T-helper 2 cell (primary cell): ENCODE measurements at regions not wholly inside any gene's neighbourhood (a gene's known extent, or its start where the extent isn't known, plus 50 kb on each side); places are given as distances from the start of the nearest gene placed in this dataset.

ENCODE experiments used
- DNase-seq, 5 experiments: peaks; one replicate each; pipeline versions ENCODE4 v3.0.0 to v3.0.0-alpha.2; 2012 to 2022

- no peak for DNase-seq
Measured at GRCh38 chr6:165906736-165907135, 243.7 kb upstream of the PDE10A start.

GRCh38 chr6:165905744-165906143 is 242.7 kb upstream of the PDE10A start:
- no peak for DNase-seq

DNA sequence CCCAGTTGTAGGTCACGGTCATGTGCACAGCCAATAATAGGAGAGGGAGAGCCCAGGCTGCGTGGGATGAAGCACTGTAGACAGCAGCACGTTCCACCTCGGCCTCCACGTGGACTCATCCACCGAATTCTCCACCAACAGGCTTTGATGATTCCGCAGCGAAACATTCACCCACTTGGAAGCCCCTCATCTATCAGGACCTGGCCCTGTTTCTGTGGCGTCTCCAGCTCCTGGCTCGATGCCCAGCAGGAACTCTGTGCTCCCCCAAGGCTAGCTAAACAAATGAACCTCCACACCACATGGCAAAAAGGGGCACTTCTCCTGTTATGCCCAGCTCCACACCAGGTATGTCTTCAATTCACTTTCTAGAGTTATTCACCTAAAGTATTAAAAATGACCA is 237.9 kb upstream of the PDE10A start:
- DNase-seq, result no peak

- no peak for DNase-seq
Measured at GRCh38 chr6:165899611-165900010, 236.6 kb upstream of the PDE10A start.

DNA sequence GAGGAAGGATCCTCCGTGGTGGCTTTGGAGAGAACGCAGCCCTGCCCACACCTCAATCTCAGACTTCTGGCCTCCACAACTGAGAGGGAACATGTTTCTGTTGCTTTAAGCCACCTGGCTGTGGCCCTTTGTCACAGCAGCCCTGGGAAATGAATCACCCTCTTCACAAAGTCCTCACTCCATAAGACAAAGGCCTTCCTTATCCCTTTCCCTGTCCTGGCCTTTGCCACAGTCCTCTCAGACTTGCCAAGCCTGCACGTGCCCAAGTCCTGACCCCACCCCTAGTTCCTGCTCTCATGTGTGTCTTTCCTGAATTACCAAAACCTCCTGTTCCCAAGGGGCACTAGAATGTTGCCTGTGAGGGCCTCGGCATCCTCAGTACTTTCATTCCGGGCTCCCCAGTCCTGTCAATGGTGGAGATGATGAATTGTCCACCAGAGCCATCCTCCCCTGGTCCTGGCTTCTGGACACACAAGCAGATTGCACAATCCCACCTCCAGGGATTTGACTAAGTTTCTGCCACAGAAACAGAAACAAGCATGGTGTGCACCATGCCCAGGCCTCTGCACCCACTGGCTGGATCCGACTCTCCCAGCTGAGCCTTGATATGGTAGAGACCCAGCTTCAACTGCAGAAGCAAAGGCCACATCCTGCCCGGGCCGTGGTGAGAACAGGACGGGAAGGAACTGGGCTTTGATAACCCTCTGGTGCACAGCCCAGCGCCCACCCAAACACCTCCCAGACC is 232.6 kb upstream of the PDE10A start:
- DNase-seq, result no peak

DNA sequence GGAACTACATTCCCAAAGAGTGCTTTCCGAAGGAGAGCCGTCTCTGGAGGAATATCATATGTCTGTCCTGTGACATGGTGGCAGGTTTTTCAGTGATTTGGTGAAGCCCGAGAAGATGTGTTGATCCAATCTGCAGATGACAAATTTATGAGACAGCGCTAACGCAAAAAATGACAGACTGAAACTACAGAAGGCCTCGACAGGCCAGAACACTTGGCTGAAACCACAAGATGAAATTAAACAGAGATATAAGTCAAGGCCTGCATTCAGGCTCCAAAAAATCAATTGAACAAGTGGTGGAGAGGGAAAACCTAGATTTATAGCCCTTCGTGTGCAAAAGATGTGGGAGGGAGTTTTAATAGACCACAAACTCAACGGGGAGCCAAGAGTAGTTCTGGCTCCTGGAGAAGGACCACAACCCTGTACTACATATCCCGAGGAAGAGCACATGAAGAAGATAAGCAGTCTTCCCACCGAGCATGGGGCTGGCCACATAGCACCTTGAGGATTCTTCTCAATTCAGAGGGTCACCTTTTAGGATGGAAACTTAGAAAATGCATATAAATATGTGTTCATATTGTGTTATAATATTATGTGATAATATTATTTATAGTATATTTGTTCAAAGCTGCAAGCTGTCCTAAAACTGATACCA is 231.3 kb upstream of the PDE10A start:
- DNase-seq, result no peak

GRCh38 chr6:165893431-165893830 is 230.4 kb upstream of the PDE10A start:
- DNase-seq, result no peak

- DNase-seq, result no peak
Measured at GRCh38 chr6:165891320-165891719, 228.3 kb upstream of the PDE10A start.

DNA sequence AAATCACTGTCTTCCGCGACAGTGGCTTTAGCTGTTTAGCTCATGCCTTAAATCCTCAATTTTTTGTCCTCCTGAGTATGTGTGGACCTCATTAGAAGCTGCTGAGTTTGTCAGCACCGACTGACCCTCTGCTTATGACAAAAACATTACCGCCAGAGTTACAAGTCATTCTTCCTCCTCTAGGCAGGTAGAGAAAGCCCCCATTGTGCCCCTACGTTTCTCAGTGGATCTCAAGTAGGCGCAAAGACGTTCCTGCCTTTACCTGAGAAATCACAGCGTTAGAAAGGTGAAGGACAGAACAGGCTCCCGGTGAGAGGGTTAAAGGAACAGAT is 227.3 kb upstream of the PDE10A start:
- no peak for DNase-seq

DNA sequence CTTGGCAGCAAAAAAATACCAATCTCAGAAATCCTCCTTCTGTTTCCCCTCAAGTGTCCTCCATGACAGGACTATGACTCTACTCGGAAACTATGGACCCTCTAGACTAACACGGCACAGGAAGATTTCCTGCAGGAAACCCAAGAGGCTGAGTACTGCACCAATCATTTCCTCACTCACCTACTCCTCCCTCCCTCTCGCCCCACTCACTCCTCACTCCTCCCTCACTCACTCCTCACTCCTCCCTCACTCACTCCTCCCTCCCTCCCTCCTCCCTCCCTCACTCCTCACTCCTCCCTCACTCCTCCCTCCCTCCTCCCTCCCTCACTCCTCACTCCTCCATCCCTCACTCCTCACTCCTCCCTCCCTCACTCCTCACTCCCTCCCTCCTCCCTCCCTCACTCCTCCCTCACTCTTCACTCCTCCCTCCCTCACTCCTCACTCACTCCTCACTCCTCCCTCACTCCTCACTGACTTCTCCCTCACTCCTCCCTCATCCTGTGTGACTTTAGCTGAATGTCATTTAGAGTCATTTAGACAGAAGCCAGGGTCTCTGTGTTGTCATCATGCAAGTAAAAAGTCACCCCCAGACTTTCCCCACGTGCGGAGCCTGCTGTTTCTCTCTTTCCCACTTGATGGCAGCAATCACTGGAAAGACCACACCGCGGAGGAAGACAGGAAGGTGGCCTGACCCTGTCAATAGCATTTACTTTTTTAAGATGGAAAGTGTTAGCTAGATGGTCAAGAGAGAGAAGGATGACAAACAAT is 226.8 kb upstream of the PDE10A start:
- no peak for DNase-seq

DNA sequence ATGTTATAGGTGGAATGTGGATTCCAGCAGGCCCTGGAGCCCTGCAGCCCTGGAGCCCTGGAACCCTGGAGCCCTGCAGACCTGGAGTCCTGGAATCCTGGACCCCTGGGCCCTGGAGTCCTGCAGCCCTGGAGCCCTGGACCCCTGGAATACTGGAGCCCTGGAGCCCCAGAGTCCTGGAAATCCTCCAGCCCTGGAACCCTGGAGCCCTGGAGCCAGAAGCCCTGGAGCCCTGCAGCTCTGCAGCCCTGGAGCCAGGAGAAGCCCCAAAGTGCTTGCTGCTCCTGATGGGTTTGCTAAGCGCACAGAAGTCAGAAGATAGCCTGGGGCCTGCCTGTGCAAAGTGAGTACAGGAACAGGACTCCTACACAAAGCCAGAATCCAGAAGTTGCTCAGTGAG is 223.1 kb upstream of the PDE10A start:
- no peak for DNase-seq

DNA sequence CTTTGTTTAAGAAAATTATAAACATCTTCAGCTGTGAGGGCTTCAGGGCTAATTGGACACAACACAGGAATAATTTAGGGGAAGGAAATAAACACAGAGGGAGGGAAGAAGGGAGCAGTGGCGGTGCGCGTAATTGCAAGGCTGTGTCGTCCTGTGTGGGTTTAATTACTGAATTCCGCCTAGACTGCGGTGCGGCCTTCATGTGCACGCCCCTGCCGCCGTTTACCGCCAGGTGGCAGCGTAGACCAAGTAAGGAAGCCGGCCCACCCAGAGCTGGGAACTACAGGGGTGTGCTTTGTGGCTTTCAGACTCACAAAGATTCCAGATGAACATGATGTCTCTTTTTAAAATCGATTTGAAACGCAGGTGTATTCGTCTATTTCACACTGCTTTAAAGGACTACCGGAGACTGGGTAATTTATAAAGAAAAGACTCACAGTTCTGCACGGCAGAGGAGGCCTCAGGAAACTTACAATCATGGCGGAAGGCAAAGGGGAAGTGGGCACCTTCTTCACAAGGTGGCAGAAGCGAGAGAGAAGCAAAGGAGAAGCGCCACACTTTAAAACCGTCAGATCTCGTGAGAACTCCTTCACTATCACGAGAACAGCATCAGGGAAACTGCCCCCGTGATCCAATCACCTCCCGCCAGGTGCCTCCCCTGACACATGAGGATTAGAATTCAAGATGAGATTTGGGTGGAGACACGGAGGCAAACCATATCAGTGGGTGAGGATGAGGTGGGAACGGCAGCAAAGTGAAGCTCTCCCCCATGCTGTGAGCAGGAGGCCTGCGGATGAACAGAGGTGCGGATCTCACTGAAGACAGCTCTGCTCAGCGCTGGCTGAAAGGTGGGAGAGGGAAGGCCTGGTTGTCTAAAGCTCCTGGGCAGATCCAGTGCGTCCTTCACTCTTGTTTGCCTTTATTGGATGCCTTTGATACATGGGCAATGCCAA is 222.0 kb upstream of the PDE10A start:
- DNase-seq, result peak; percentile 6 to 63 (median 38)

DNA sequence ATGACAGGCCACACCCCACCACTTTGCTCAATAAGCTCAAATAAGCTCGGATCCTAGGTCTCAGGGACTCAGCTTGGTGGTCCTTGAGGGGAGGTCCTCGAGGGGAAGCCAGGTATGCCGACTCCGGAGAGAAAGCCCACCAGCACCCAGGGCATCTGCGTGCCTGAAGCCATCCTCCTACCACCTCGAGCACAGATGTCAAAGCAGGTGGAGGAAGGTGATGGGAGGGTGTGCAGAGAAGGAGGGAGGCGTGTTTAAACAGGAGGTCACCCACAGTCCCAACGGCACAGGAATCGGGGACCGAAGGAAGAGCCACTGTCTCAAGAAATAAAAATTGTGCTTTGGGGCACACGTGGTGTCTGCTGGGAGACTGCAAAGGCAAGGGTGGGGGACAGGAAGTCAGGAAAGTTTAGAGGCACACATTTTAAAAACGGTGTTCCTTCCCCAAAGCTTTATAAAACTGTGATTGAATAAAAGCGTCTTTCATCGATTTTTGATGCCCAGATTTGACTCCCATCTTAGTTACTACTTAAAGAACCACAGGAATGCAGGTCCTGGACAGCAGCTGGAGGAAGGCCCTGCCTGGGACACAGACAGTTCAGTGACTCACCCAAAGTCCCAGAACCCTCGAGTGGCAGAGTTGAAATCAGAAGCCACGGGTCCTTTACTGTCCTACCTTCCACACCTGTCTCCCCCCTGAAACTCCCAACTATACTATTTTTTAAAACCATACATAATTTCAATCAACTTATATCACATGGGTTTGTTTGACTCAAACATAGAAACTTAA is 221.0 kb upstream of the PDE10A start:
- no peak for DNase-seq

- DNase-seq, result no peak
Measured at GRCh38 chr6:165881806-165882205, 218.8 kb upstream of the PDE10A start.

DNA sequence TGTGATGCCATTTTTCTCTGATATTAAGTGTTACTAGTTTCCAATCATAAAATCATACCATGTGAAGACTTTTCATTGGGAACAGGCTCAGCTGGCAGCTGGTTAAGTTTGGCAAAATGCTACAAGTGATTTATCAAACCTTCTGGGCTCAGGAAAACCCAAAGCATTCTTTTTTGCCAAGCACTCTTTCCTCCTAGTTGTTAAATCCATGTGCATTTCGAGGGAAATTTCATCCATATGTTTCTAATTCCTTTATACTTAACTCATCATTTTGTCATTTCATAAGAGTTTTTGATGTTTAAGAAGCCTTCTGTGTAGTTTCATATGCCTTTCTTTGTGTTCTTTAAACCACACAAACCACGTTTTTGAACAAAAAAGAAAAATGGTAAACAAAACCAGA is 217.6 kb upstream of the PDE10A start:
- DNase-seq, result no peak

GRCh38 chr6:165877773-165878172 is 214.7 kb upstream of the PDE10A start:
- DNase-seq, result no peak

DNA sequence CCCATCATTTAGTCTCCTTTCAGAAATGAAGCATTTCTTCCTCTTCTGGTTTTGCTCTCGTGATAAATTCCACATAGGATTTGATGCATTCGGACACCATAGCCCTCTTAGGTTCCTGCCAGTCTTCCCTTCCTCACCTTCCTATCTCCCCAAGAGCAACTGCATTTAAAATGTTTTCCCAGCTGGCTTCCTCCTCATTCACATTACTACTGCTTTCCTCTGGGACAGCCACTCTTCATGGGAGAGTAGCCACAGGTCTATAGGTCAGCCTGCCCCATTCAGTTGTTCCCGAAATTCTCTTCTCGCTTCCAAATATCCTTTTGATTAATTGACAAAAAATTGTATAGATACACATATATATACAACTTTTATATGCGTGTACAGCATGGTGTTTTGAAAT is 214.2 kb upstream of the PDE10A start:
- no peak for DNase-seq

DNA sequence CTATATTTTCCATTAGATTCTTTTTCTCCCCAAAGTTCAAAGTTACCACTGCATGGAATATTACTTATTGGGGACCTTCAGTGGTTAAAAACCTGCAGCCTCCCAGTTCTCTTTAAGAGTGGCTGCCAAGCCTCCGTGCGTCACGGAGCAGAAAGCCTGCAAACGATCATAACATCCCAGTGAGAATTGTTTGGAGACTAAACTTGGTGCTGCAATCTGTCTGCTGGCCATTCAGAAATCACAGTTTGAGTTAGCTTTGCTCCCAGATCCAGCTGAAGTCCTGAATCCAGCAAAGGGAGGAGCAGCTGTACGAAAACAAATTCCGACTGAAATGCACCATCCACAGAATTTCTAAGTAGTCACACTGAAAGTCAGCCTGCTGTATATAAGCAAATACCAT is 213.5 kb upstream of the PDE10A start:
- no peak for DNase-seq

- DNase-seq, result no peak
Measured at GRCh38 chr6:165875946-165876345, 212.9 kb upstream of the PDE10A start.

DNA sequence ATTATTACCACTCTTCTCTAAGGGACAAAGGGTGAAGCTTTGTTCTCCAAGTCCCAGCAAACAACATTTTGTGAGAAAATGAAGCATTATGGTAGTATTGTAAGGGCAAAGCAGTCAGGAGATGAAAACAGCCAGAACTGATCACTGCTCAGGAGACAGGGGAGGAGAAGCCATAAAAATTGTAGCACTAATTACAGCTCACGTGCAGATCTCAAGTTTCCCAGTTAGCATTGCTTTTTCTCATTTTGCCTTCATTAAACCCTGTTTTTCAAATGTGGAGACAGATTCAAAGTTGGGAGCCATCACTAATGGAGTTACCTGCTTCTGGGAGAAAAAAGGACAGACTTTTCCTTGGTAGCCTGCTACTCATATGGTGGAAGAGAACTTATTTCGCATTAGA is 210.9 kb upstream of the PDE10A start:
- DNase-seq, result no peak

DNA sequence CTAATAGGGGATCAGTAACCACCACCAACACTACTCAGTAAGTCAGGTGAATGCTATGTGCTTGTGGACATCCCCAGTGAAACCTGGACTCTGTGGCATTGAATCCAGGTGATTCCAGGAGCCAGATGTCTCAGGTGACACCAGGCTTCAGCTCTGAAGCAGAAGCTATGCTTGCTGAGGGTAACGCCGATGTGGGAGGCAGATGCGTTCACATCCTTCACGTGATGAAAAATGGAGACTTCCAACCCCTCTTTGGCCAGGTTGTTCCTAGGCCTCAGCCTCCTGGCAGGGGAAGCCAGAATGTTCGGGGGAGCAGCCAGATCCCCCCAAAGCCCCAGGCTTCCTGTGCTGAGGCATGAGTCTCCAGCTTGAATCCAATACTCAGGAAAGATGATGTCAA is 209.8 kb upstream of the PDE10A start:
- no peak for DNase-seq

DNA sequence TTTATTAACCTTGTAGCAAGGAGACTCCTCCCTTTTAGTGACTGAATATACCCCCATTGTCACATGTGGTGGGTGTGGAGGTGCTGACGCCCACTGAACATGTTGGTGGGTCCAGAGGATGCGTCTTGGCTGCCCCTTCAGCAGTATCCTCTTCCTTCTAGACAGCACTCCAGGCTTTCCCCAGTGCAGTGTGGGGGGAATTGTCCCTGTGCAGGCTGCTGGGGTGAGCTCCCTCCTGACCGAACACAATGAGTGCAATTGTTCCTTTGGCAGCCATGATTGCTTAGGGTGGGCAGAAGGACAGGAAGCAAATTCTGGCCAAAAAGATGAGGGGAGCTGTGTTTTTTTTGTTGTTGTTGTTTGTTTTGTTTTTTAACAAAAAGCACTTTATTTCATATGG is 209.3 kb upstream of the PDE10A start:
- no peak for DNase-seq
